Trophoblast cell (in vitro differentiated cells and primary cell): ENCODE measurements at regions not wholly inside any gene's neighbourhood (a gene's known extent, or its start where the extent isn't known, plus 50 kb on each side); places are given as distances from the start of the nearest gene placed in this dataset.

Source experiments
- DNase-seq, 2 donors: peaks; one replicate each; pipeline ENCODE4 v3.0.0-alpha.2; 2016
- H2AFZ ChIP-seq: 2 replicates; pipeline ENCODE4 v1.6.1; 2013; ENCODE audit warnings: low read length, moderate library complexity, mild to moderate bottlenecking; ENCODE audit not compliant: insufficient read depth, poor library complexity
- H2AK5ac ChIP-seq: 2 replicates; pipeline ENCODE4 v1.6.1; 2013; ENCODE audit warnings: mild to moderate bottlenecking, low read length
- H2BK120ac ChIP-seq: 2 replicates; pipeline ENCODE4 v1.6.1; 2013; ENCODE audit warnings: low read length, mild to moderate bottlenecking, moderate library complexity; ENCODE audit not compliant: insufficient read depth, poor library complexity
- H2BK12ac ChIP-seq: 2 replicates; pipeline ENCODE4 v1.6.1; 2013; ENCODE audit warnings: mild to moderate bottlenecking, low read length, moderate library complexity
- H2BK5ac ChIP-seq: 2 replicates; pipeline ENCODE4 v1.6.1; 2013; ENCODE audit warnings: low read length, low read depth, moderate library complexity, mild to moderate bottlenecking; ENCODE audit not compliant: poor library complexity
- H3K14ac ChIP-seq: 2 replicates; pipeline ENCODE4 v1.6.1; 2013; ENCODE audit warnings: mild to moderate bottlenecking, low read length
- H3K18ac ChIP-seq: 2 replicates; pipeline ENCODE4 v1.6.1; 2013; ENCODE audit warnings: mild to moderate bottlenecking, low read length
- H3K23ac ChIP-seq: 2 replicates; pipeline ENCODE4 v1.6.1; 2013; ENCODE audit warnings: low read length
- H3K27ac ChIP-seq: 2 replicates; pipeline ENCODE4 v1.5.1; 2013; ENCODE audit warnings: low read depth, mild to moderate bottlenecking, inconsistent platforms, low read length, moderate library complexity
- H3K27me3 ChIP-seq: 2 replicates; pipeline ENCODE4 v1.6.1; 2013; ENCODE audit warnings: inconsistent platforms, mild to moderate bottlenecking, low read length, moderate library complexity; ENCODE audit not compliant: insufficient read depth
- H3K36me3 ChIP-seq, 2 experiments: 1 replicate in 1 of 2; 2 replicates in 1 of 2; pipeline ENCODE4 v1.6.1; 2013; ENCODE audit warnings: low read length in 2 of 2, mild to moderate bottlenecking in 2 of 2, moderate library complexity in 1 of 2; ENCODE audit not compliant: insufficient read depth in 2 of 2, control insufficient read depth in 1 of 2
- H3K4ac ChIP-seq: 2 replicates; pipeline ENCODE4 v1.6.1; 2013; ENCODE audit warnings: low read depth, mild to moderate bottlenecking, low read length, moderate library complexity
- H3K4me1 ChIP-seq, 2 experiments: 1 replicate in 1 of 2; 2 replicates in 1 of 2; pipeline ENCODE4 v1.6.1; 2013; ENCODE audit warnings: low read length in 2 of 2, mild to moderate bottlenecking in 2 of 2, moderate library complexity in 1 of 2; ENCODE audit not compliant: insufficient read depth in 2 of 2, control insufficient read depth in 1 of 2
- H3K4me2 ChIP-seq: 2 replicates; pipeline ENCODE4 v1.6.1; 2013; ENCODE audit warnings: inconsistent platforms, mild to moderate bottlenecking, low read length, moderate library complexity
- H3K4me3 ChIP-seq: 2 replicates; pipeline ENCODE4 v1.5.1; 2013; ENCODE audit warnings: mild to moderate bottlenecking, low read depth, low read length, inconsistent platforms
- H3K79me1 ChIP-seq: one replicate; pipeline ENCODE4 v1.6.1; 2013; ENCODE audit warnings: low read length
- H3K79me2 ChIP-seq: 2 replicates; pipeline ENCODE4 v1.6.1; 2013; ENCODE audit warnings: low read length, mild to moderate bottlenecking; ENCODE audit not compliant: control insufficient read depth, insufficient read depth, poor library complexity
- H3K9ac ChIP-seq: 2 replicates; pipeline ENCODE4 v1.6.1; 2013; ENCODE audit warnings: mild to moderate bottlenecking, low read length
- H3K9me3 ChIP-seq: 2 replicates; pipeline ENCODE4 v1.6.1; 2013; ENCODE audit warnings: low read depth, mild to moderate bottlenecking, control low read depth, inconsistent platforms, low read length; ENCODE audit not compliant: insufficient read depth
- H4K12ac ChIP-seq: 2 replicates; pipeline ENCODE4 v1.6.1; 2013; ENCODE audit warnings: low read depth, mild to moderate bottlenecking, low read length, moderate library complexity
- H4K8ac ChIP-seq: 2 replicates; pipeline ENCODE4 v1.6.1; 2013; ENCODE audit warnings: low read depth, mild to moderate bottlenecking, low read length, moderate library complexity
- H4K91ac ChIP-seq: one replicate; pipeline ENCODE4 v1.6.1; 2013; ENCODE audit warnings: low read depth, mild to moderate bottlenecking, low read length, moderate library complexity
- WGBS: extraction: QIAGEN DNeasy Blood & Tissue Kit; methylation state at CpG from one replicate; pipeline ENCODE4 v1.1.7; 2013; ENCODE audit warnings: missing lambda C conversion rate; ENCODE audit not compliant: insufficient read length, insufficient coverage; ENCODE audit errors: extremely low coverage; 5-methylcytosine and 5-hydroxymethylcytosine counted together

DNA sequence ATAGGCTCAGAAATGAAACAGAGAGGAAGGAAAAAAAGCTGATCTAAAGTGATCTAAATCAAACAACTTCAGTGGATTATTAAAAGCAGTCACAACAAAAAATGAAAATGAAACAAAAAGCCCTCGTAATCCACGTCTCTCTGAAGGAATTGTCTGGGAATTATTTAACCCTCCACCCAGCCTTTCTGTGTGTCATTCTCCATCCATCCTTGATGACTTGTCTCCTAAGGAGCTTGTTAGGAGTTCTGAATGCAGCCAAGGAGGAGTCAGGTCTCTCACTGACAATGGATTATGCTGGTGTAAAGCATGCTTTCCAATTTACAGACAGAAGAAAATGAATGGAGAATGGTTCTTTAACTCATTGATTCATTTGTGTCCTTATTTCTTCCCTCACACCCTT, 359.3 kb upstream of the RUNX1 start:
- no peak for DNase-seq

DNA sequence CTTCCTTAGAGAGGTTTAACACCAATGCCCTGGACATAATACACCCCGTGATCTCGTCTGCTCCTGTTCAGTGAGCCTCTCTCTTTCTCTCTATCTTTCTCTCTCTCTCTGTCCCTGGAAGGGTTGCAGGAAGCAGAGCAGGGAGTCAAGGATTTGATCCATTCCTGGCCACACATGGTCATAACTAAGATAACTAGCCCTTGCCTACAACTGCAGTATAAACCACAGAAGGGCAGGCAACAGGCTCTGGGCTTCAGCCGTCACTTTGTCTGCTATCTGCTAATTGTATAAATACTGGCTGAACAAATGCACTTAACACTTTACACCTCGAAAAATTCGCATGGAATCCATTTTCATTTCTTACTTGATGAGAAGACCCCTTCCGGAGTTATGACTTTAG, 357.5 kb upstream of the RUNX1 start:
- H4K8ac ChIP-seq = no peak overlapping the region
- no peak overlapping the region for H2BK5ac ChIP-seq
- H2AK5ac ChIP-seq = no peak overlapping the region
- H2BK12ac ChIP-seq = no peak overlapping the region
- no peak for DNase-seq
- no peak overlapping the region for H3K9ac ChIP-seq
- no peaks in the 10 kb centered on the region for H3K9me3 ChIP-seq
- H3K23ac ChIP-seq = no peak overlapping the region
- no peaks in the 10 kb centered on the region for H3K4me1 ChIP-seq
- no peaks in the 10 kb centered on the region for H3K79me2 ChIP-seq
- H4K12ac ChIP-seq = no peak overlapping the region
- H3K27me3 ChIP-seq = no peaks in the 10 kb centered on the region
- no peak overlapping the region for H3K4ac ChIP-seq
- no peak overlapping the region for H3K18ac ChIP-seq
- H3K4me3 ChIP-seq = no peak overlapping the region
- no peak overlapping the region for H2BK120ac ChIP-seq
- no peak overlapping the region for H3K27ac ChIP-seq
- H3K36me3 ChIP-seq = no peaks in the 10 kb centered on the region
- no peak overlapping the region for H3K4me2 ChIP-seq
- no peaks in the 10 kb centered on the region for H3K79me1 ChIP-seq
- no peak overlapping the region for H2AFZ ChIP-seq
- no peak overlapping the region for H3K14ac ChIP-seq
- no peak overlapping the region for H4K91ac ChIP-seq
- no CpG with 5 or more reads among the region's 6 CpGs for WGBS

More for the DNA sequence above, 359.3 kb upstream of the RUNX1 start:
- no CpG with 5 or more reads among the region's 2 CpGs for WGBS
- H3K27ac ChIP-seq = no peak overlapping the region
- no peaks in the 10 kb centered on the region for H3K4me1 ChIP-seq
- H3K23ac ChIP-seq = no peak overlapping the region
- H2AFZ ChIP-seq = no peak overlapping the region
- H4K91ac ChIP-seq = no peak overlapping the region
- no peaks in the 10 kb centered on the region for H3K79me1 ChIP-seq
- no peak overlapping the region for H3K4me3 ChIP-seq
- no peak overlapping the region for H2BK120ac ChIP-seq
- no peaks in the 10 kb centered on the region for H3K79me2 ChIP-seq
- no peak overlapping the region for H2BK12ac ChIP-seq
- no peaks in the 10 kb centered on the region for H3K27me3 ChIP-seq
- no peak overlapping the region for H3K18ac ChIP-seq
- no peaks in the 10 kb centered on the region for H3K36me3 ChIP-seq
- no peak overlapping the region for H3K14ac ChIP-seq
- no peak overlapping the region for H4K8ac ChIP-seq
- no peak overlapping the region for H4K12ac ChIP-seq
- H3K9ac ChIP-seq = no peak overlapping the region
- H2BK5ac ChIP-seq = no peak overlapping the region
- H3K4ac ChIP-seq = no peak overlapping the region
- no peak overlapping the region for H2AK5ac ChIP-seq
- no peaks in the 10 kb centered on the region for H3K9me3 ChIP-seq
- H3K4me2 ChIP-seq = no peak overlapping the region

DNA sequence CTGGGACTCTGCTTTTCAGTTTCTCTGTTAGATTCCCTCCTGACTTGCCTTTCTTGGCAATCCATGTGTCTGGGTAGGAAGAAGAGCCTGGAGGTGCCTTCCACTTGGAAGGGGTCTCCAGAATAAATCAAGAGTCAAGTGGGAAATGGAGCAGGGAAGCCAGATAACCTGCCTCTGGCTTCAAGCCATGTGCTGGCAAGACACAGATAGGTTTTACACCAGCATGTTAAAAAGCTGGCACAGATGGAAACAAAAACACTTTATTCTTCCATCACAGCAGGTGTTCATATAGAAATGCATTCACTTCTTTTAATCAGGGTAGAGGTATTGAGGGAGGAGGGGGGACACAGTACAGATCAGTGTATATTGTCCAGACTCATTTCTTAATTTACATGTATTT, 356.9 kb upstream of the RUNX1 start:
- Histone ChIP-seq H3K36me3 (no peaks in the 10 kb centered on the region), H2BK120ac (no peak overlapping the region), H2BK5ac (no peak overlapping the region), H3K18ac (no peak overlapping the region), H3K4me1 (peaks cover 2 to 5% of the 10 kb centered on the region in 2 experiments), H3K79me1 (no peaks in the 10 kb centered on the region), H3K27me3 (no peaks in the 10 kb centered on the region), H3K79me2 (no peaks in the 10 kb centered on the region), H3K9me3 (no peaks in the 10 kb centered on the region), H4K12ac (no peak overlapping the region), H3K4ac (no peak overlapping the region), H3K9ac (no peak overlapping the region), H3K23ac (no peak overlapping the region), H4K91ac (no peak overlapping the region), H2BK12ac (no peak overlapping the region), H4K8ac (no peak overlapping the region), H2AFZ (no peak overlapping the region), H3K27ac (no peak overlapping the region), H2AK5ac (no peak overlapping the region), H3K4me2 (no peak overlapping the region), H3K4me3 (no peak overlapping the region), H3K14ac (no peak overlapping the region)
- DNase-seq = no peak

DNA sequence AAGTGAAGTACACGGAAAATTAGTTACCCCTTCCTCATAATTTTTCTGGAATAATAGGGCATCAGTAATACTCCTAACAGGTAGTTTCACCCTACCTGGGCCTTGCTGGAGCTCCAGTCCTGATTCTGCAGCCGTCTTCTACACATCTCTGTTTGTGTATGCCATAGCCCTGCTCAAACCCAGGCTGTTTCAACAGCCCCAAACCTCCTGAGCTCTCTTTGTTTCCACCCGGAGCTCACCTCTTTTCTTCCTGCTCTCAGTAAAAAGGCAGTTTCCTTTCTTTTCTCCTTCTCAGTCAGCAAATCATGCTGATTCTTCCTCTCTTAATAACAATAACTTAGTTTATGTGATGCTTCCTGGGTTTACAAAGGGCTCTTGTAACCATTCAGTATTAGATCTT, 355.1 kb upstream of the RUNX1 start:
- H3K79me2 ChIP-seq = no peaks in the 10 kb centered on the region
- no peak overlapping the region for H4K91ac ChIP-seq
- no peak overlapping the region for H2BK5ac ChIP-seq
- H2BK120ac ChIP-seq = no peak overlapping the region
- no peak overlapping the region for H3K27ac ChIP-seq
- no peaks in the 10 kb centered on the region for H3K79me1 ChIP-seq
- no peak for DNase-seq
- no peaks in the 10 kb centered on the region for H3K36me3 ChIP-seq
- H3K18ac ChIP-seq = no peak overlapping the region
- no peak overlapping the region for H3K9ac ChIP-seq
- no peak overlapping the region for H3K4me3 ChIP-seq
- H3K14ac ChIP-seq = no peak overlapping the region
- H3K4ac ChIP-seq = no peak overlapping the region
- H3K4me1 ChIP-seq = peaks cover 4 to 8% of the 10 kb centered on the region in 2 experiments
- H4K8ac ChIP-seq = no peak overlapping the region
- H3K9me3 ChIP-seq = no peaks in the 10 kb centered on the region
- no peak overlapping the region for H4K12ac ChIP-seq
- no peak overlapping the region for H2AK5ac ChIP-seq
- no peaks in the 10 kb centered on the region for H3K27me3 ChIP-seq
- no peak overlapping the region for H2AFZ ChIP-seq
- no CpG with 5 or more reads among the region's 3 CpGs for WGBS
- H3K23ac ChIP-seq = no peak overlapping the region
- H3K4me2 ChIP-seq = no peak overlapping the region
- H2BK12ac ChIP-seq = no peak overlapping the region
